ENCODE measurements at regions not wholly inside any gene's neighbourhood (a gene's known extent, or its start where the extent isn't known, plus 50 kb on each side); places are given as distances from the start of the nearest gene placed in this dataset.

DNA sequence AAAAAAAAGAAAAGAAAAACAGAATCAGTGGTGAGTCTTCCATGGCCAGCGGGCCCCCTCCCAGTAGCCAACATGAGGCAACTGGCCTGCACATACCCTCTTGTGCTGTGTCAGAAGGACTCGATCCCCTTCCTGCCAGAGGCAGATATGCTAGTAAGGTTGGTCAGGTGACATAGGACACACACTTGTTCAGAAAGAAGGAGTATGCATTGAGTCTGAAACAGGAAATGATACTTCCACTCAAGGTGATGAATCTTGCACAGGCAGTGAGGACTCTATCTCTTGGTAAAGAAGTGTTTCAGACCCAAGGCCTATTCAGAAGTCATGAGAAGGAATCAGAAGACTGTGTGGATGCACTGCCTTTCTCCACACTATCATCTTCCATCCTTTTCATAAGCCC lies 269.7 kb upstream of the FAR2 start:
- DNase-seq, result no peak

DNA sequence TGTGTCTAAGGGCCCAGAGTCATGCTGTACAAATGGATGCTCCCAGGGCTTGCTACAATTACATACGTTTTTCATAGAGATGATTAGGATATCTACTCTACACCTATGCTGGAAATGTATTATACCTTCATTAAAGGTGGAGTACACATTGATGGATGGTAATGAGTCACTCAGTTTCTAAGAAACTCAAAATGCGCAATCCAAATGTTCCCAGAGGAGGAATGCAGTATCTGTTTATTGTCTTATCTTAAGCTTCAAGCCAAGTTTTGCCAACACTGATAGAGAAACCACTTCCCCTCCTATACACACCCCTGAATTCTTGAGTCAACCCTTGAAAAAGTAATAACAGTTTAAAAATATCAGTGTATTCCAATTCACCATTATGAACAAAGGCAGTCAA lies 266.6 kb upstream of the FAR2 start:
- DNase-seq, result no peak

DNA sequence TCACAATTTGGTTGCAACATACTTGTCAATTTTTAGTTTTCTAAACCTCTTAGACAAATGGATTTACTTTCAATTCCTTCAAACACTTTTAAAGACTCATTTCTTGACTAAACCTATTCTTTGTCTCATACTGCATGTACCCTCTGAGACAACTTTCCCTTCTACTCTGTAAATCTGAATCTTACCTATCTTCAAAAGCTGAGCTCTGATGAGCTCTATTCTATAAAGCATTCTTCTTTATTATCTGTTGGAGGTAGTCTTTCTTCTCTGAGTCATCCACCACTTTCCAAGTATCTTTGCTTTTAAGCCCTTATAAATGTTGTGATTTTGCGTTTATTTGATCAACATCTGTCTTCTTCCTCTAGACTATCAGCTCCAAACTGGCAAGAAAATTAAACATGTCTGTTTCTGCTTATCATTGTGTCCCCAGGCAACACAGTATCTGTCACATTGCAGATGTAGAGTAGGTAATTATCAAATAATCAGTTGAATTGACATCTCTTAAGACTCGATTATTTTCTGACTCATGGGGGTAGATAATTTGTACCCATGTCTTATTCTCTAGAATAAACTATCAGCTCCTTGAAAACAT lies 265.6 kb upstream of the FAR2 start:
- DNase-seq, result no peak

DNA sequence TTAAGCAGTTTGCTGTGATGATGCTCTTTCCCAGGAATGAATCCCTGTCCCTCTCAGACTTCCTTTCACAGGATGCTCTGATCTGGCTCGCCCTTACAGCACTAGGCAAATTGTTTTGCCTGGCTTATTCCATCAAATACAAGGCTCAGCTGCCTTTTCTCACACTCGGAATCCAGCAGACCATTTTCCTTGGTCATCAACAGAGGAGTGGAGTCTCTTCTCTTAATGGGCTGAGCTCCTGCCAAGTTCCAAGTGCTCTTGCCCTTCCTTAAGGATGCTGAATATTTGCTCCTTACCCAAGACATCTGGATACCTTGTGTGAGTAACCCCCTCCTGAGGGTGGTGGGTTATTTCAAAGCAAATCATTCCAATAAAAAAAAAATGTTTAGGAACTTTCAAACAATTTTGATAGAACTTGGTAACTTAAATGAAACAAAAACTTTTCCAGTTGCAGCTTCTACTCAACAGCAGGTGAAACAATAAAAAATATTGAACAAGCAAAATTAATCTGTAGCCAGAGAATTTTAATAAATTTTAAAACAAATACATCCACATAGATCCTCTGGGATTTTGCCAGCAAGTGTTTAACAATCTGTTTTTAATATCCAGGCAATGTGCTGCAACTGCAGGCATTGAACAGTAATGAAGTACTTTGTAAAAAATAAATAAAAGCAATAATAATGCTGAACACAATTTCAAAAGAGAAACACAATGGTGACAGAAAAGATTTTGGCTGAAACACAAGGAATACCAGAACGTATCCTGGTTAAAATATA lies 264.0 kb upstream of the FAR2 start:
- DNase-seq, result no peak

DNA sequence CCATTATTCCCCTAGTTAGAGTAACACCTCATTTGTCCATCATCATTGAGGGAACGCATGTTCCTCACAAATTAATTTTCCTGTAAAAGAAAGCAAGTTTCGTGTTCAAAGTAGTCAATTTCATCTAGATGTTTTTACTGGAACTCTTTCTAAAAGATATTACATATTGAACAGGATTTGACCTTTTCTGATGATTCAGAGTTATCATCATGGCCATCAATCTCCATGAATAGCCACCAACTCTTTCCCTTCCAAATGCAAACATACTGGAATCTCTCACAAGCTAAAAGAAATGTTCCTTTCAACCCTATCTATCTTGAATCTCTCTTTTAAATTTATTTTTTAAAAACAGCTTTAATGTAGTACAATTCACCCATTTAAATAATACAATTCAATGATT lies 263.1 kb upstream of the FAR2 start:
- no peak for DNase-seq

DNA sequence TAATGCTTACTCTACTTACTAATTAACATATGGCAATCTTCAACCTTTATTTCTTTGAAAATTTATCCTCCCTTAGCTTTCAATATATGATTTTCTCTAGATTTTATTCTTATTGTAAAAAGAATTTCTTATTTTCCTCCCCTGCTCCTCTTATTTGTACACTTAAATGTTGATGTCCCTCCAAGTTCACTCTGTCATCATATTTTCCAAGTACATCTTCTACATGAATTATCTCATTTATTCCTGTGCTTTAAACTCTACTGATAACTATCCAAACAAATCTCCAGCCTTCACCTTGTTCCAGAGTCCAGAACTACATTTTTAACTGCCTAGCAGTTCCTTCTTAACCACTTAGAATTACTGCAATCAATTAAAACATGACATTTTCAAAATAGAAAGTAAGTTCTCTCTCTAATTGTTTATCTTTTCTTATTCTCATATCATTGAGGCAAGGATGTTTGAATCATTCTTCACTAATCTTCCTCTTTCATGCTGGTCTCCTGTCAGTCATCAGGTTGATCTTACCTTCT lies 261.6 kb upstream of the FAR2 start:
- DNase-seq, result no peak

DNA sequence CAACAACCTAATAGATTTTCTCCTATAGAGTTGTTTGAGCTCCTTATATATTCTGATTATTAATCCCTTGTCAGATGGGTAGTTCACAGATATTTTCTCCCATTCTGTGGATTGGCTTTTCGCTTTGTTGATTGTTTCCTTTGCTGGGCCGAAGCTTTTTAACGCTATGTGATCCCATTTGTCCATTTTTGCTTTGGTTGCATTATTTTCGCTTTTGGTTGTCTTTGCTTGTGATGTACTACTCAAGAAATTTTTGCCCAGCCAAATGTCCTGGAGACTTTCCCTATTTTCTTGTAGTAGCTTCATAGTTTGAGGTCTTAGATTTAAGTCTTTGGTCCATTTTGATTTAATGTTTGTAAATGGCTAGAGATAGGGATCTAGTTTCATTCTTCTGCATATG lies 258.4 kb upstream of the FAR2 start:
- DNase-seq, result no peak

DNA sequence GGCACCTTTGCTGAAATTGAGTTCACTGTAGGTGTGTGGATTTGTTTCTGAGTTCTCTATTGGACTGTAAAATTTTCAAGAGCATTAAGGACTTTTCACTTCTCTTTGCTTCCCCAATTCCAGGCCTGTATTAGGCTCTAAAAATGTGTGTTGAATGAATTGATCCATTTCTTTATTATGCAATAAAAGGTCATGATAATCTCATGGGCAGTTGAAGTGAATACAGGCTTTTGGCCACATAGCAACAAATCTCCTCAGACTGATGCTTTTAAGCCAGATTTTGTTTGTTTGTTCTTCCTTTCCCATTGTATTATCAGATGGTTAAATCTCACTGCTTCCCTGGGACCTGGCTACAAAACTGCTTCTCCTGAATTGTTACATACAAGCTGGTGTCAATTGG lies 258.0 kb upstream of the FAR2 start:
- no peak for DNase-seq

DNA sequence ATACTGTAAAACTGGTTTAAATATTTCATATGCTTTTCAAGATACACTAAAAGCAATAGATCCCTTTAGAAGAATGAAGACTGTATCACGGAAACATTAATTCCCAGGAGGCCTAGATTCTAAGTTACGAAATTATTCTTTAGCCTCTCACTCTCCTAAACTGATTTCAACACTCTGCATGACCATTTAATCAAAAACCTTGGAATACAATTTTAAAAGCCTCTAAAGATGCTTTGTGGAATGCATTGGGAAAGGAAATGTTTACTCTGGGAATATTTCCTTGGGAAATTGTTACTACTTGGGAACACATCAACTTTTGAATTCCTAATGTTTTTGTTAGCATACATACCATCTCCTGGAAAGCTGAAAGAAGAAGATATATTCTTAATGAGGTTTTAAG lies 255.7 kb upstream of the FAR2 start:
- no peak for DNase-seq

DNA sequence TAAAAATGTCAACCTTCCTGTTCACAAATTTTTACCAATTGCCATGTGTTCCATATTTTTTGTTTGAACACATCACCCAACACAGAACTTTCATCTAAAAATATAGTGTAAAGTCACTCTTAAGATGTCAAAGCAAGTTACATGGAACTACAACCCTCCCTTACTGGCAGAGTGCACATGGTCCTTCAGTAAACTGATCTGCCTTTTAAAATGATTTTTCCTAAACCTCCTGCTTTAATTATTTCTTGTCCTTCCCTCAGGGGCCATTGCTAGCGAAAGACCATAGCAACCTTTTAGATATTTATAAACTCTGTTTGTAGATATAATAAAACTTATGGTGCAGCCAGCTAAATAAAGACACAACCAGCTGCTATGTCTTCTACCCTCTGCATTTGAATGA lies 255.2 kb upstream of the FAR2 start:
- DNase-seq, result no peak

DNA sequence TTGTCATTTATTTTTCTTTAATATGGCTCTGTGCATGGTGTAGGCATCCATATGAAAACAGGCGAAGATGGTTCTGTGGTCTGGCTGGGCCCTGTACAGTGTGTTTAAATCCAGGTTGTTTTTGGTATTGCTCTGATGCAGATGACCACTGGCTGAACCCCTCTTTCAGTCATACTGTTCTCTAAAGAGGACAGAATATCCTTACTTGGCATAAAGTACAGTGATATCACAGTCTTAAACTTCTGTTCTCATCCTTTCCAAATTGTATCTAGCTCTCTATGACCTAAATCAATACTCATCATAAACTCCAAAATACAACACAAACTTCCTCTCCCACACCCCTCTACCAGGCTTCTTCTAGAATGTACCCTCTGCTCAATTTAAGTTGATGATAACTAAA lies 252.7 kb upstream of the FAR2 start:
- no peak for DNase-seq

DNA sequence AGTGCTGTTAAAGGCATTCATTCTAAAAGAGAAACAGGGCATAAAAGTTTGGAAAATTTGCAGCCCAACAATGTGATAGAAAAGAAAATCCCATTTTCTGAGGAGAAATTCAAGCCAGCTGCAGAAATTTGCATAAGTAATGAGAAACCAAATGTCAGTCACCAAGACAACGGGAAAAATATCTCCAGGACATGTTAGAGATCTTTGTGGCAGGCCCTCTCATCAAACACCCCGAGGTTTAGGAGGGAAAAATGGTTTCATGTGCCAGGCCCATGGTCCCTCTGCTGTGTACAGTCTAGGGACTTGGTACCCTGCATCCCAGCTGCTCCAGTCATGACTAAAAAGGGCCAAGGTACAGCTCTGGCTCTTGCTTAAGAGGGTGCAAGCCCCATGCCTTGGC lies 251.0 kb upstream of the FAR2 start:
- no peak for DNase-seq

DNA sequence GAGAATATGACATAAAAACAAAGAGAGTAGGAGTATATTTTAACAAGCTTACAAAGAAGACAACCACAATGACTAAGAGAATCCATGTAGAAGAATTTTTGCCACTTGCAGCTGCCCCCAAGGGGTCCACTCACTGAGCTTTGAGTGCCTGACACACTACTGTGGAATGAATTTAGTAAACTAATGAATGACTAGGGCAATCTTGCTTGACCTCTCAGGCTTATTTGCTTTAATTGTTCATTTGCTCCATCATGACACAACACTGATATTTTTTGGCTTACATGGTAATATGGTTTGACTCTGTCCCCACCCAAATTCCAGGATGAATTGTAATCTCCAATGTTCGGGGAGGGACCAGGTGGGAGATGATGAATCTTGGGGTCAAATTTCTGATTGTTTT lies 249.1 kb upstream of the FAR2 start:
- DNase-seq, result no peak

DNA sequence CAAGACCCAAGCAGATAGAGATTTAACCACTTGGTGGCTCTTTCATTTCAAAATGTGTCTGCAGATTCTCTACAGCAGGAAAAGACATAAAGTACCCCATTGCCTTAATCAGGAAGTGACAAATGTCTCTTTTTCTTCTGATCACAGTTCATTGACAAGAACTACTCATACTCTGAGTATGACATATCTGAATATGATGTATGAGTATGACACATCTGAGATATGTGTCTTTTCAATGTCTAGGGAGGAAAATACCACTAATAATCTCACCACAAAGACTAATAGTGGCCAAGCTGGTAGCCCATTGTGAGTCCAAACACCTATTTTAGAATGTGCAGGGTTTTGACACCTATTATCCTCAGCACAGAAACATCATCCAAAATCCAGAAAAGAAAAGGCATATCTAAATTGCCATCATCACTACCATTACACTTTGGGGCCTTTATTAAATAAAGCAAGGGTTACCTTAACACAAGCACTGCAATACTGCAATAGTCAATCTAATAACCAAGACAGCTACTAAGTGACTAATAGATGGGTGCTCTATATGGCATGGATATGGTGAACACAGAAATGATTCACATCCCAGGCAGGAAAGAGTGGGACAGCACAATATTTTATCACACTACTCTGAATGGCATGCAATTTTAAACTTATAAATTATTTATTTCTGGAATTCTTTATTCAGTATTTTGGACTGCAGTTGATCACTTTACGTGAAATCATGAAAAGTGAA lies 243.7 kb upstream of the FAR2 start:
- DNase-seq, result no peak

DNA sequence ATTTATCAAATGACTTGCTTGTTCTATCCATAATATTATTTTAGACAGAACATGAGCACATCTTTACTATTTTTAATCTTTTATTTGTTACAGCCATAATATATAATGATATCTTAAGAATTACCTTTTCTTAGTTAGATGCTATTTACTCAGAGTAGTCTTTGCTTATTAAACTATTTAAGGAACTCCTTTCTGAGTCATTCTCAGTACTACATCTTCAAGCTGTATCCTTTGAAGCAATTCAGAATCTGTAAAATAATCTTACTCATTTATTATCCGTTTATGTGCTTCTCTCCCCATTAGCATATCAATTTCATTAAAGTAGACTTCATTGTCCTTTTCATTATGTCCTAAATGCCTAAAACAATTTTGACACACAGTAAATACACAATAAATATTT lies 240.4 kb upstream of the FAR2 start:
- DNase-seq, result no peak

DNA sequence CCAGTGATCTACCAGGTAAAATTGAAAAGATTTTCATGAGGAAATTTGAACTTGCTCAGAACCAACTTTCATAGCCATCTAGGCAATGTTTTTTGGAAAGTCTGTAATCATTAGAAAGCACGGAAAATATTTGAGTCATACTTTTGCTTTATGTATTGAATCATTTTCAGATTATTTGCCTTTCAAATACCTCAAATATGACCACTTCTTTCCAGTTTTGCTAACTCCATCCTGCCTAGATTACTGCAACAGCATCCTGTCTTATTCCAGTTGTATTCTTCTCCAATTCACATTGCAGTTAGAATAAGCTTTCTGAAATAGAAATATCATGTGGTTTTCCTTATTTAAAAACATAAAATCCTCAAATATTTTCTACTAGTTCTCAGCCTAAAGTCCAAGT lies 239.8 kb upstream of the FAR2 start:
- no peak for DNase-seq

DNA sequence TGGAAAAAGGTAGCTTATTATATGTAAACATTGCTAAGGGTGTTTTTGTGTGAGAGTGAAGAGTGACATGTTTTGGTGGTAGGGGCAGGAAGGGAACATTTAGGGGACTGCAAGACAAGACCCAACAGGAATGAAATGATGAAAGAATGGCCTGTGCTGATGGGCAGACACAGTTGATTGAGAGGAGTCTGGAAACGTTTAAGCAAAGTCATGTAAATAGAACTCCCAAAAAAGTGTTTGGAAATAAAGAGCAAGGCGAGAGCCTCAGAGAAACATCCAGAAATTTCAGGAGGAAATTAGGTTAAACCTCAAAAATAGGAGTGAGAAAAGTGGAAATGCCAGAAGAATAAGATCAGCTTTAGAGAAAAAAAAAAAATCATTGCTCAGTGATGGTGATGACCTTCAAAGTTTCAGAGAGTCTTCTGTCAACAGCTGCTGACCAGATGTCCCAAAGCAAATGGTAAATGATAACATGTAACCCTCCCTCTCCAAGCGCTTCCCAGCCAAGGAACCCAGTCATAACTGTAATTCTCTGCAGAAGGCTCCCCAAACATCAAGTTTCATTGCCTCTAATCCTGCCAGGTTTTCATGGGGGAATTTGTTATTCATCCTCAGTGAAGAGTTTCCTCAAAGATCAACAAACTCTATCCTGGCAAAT lies 223.2 kb upstream of the FAR2 start:
- DNase-seq, result no peak

DNA sequence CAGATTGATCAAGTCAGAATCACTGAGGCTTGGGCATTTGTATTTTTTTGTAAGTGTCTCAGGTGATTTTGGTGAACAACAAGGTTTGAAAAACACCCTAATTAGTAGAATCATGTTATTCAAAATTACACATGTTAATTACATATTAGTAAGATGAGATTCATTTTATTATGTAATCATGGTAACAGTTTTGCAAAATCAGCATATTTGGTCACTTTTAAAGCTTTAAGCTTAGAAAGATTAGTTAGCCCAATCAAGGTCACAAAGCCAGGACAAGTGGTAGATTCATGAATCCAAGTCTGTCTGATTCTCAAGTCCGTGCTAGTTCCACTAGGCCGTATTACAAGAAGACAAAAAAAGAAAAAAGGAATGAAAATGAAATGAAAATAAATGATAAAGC lies 218.4 kb upstream of the FAR2 start:
- no peak for DNase-seq

DNA sequence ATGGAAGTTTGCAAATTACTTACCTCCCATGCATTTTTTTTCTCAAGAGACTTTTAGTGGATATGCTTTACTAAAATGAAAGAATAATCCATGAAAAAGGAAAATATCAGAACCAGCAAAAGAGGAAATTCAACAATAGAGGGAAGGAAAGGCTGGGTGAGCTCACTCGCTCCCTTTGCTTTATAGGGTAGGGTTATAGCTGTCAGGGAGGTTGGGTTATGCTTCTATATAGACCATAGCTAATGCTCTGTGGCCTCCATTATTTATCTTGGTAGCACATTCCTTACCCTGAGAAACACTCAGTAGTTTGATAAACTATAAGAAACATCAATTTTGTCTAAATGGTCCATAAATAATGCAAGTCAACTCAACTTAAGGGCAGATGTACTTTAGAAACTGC lies 215.9 kb upstream of the FAR2 start:
- no peak for DNase-seq

DNA sequence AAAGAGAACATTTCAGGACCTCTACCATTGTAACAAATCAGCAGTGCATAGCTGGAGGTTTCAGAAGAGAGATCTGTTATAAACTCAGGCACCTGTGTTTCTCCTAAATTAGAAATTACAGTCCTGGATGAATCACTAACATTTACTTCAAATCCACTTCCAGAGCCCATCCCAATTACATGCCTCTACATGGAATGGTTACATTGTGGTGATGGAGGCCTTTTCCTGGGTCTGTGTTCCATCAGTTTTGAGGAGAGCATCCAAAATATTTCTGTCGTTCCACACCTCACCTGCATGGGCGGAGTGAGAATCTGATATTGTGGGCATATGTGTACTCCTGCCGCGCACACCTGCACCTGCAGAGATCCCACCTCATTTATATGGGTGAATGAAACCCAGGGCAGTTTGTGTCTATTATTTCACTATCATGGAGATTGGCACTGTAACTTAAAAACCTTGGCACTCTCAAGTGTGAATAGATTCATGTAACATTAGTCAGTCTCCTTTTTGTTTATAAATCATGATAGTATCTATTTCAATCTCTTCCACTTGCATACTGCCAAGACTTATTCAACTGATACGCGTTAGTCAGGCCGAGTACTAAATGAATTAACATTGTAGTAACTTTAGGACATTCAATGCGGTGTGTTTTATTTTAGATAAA lies 215.1 kb upstream of the FAR2 start:
- no peak for DNase-seq

DNA sequence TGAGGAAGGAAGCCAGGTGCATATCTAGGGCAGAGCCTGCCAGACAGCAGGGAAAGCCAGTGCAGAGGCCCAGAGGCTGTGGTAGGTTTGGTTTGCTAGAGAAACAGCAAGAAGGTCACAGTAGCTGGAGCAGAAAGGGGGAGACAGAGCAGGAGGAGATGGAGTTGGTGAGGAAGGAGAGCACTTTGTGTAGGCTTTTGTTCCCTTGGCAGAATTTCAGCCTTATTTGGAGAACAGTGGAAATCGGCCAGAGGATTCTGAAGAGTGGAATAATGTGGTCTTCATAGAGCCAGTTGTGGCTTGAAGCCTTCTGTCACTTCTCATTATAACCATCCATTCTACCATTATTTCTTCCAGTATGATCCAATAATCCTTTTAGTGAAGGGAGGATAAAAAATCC lies 212.9 kb upstream of the FAR2 start:
- no peak for DNase-seq

DNA sequence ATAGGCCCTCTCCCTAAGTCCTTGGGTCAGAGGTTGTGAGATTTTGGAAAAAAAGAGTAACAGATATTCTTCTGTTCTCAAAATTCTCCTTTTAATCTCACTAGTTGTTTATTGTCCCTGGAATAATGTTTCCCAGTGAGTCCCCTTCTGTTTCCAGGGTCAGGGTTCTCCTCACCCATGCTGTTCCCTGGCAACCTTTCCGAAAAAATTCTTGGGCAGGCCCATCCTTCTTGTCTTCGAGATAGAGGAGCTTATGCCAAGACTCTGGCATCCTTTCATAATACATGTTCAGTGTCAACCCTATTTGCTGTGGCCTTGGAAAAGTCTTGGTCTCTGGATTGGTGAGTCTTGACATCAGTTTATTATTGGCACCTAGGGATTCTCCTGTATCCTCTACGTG lies 212.4 kb upstream of the FAR2 start:
- no peak for DNase-seq

Data from renal pelvis (tissue), 1 donor.